Erythroblast (primary cell): ENCODE measurements at regions not wholly inside any gene's neighbourhood (a gene's known extent, or its start where the extent isn't known, plus 50 kb on each side); places are given as distances from the start of the nearest gene placed in this dataset.

Experiments
- DNase-seq, 2 experiments: peaks; one replicate each; lab custom pipeline; 2025; lab: John Stamatoyannopoulos, UW
- GATA1 ChIP-seq: IDR thresholded peaks from 2 replicates; pipeline ENCODE4 v1.6.1; 2011; ENCODE audit warnings: low read depth, mild to moderate bottlenecking, control low read depth, low read length, moderate library complexity
- POLR2A ChIP-seq: IDR thresholded peaks from 2 replicates; pipeline ENCODE4 v1.6.1; 2011; ENCODE audit warnings: mild to moderate bottlenecking, low read length

DNA sequence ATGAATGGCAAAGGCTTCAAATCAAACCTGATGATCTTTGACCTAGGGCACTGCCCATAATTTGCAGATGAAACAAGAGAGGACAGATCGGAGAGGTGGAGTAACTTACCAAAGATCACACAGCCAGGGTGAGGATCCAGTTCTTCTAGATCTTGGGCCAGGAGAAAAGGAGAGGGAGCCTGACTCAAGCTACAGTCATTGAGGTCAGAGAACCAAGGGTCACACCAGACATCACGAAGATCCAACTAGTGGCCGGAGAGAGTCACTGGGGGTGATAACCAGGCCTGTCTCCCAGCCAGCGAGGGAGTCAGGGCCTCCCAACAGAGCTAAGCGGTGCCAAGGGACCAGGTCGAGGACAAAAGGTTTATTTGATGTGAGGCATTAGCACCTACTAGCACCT, 115.0 kb downstream of the RIPK4 start:
- no peak for DNase-seq
- TF ChIP-seq GATA1 = no peak
- no peak for TF ChIP-seq POLR2A

DNA sequence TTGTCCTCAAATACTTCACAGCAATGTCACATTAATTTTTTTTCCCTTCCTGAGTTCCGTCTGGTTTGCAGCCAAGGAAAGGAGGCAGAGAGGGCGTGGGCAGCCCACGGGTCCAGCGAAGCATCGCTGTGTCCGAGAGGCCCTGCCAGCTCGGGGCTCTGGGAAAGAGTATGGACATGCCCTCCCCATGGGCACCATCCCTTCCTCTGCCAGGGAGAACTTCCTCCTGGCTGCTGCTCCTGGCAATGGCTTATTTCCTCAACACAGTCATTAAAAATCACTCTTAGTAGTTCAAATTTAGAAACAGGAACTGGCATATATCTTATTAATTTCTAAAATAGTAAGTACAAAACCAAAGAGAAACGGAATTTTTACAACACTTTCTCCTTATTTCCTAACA, 115.4 kb downstream of the RIPK4 start:
- TF ChIP-seq POLR2A = no peak
- no peak for TF ChIP-seq GATA1
- DNase-seq = no peak

DNA sequence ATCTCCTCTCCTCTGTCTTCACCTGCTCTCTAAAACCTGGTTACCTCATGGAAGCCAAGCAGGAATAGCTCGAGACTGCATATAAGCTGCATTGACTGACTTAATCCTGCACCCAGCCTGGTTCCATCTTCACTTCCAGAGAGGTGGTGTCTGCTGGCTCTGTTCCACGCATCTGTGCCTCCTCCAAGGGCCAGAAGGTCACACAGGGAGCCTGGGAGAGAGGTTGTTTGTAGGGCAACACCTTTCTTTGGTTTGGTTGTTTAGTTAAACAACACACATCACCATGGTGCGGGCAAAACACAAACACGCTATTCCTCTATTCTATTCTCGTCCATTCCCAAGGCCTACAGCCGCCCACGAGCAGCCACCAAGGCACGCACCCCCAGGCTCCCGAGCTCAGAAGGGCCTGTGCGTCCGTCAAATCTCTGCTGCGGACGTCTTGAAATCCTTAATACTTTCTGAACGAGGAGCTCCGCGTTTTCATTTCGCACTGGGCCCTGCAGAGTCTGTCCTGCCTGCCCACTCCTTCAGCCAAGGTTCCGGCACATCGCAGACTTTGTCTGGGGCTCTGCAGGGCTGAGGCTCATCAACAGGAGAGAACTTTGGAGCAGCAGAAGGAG, 116.2 kb downstream of the RIPK4 start:
- no peak for DNase-seq
- no peak for TF ChIP-seq POLR2A
- no peak for TF ChIP-seq GATA1

DNA sequence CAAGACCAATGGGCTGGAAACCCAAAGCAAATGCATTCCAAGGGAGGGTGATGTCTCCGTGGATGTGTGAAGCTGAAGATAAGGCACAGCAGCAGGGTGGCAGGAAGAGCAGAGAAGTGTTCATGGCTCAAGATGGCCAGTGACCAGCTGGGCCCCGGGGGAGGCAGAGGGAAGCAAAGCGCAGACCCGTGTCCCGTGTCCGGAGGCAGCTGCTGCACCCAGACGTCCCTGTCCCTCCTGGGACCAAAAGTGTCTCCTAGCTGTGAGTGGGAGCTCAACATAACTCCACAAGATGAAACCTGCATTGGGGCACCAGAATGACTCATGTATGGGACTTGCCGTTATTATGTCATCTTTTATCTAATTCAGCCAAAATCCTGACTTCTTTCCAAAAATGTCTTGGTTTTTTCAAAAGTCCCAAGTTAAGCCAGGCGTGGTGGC, 118.2 kb downstream of the RIPK4 start:
- no peak for TF ChIP-seq GATA1
- TF ChIP-seq POLR2A = no peak
- no peak for DNase-seq

DNA sequence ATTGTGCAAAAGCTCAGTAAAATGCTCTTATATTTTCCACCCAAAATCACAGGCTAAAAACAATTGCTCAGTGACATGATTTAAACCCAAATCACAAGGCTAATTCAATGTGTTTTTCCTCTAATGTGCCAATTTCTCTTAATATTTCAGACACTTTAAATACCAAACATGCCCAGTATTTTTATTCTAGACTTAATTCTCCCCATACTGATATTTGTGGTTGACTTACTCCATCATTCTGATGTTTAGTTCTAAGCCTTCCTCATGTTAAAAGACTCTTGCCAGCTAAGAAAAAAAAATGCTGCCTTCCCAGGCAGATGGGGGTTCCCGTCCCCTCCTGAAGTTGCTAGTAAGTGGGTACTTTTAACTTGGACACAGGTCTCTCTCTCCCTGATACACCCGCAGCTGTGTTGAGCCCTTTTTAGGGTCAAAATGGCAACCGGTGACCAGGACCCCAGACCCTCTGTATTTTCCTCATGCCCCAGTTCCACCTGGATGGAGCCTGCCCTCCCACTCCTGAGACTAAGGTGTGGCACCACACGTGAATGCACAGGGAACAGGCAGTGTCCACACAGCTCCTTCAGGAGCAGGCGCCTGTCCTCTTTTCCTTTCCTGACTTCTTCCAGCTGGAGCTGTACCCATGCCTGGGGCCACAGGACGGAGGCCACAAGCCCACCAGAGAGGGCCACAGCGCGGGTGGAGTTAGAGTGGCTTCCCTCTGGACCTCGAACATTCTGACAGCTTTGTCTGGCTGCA, 118.9 kb downstream of the RIPK4 start:
- DNase-seq = no peak
- TF ChIP-seq POLR2A = no peak
- no peak for TF ChIP-seq GATA1

DNA sequence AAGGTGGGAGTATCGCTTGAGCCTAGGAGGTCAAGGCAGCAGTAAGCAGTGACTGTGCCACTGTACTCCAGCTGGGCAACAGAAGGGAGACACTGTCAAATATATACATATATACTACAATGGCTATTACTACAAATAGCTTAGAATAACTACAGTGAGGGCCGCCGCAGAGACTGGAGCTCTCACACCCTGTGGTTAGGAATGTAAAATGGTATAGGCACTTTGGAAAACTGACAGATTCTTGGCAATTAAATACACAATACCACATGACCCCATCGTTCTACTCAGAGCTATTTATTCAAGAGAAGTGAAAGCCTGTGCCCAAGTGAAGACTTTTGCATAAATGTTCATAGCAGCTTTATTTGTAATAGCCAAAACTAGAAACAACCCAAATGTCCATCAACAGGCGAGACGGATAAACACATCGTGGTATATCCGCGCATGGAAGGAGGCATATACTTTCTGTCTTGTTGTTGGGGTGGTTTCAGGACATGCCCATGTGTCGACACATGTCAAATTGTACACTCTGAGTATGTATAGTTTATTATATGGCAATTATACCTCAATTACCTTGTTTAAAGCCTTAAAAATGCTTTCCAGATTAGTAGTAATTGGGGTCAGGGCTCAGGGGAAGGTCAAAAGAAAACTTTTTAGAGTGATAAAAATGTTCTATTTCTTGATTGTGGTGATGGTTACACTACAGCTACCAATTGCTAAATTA, 123.4 kb downstream of the RIPK4 start:
- TF ChIP-seq POLR2A = no peak
- TF ChIP-seq GATA1 = no peak
- DNase-seq = no peak

DNA sequence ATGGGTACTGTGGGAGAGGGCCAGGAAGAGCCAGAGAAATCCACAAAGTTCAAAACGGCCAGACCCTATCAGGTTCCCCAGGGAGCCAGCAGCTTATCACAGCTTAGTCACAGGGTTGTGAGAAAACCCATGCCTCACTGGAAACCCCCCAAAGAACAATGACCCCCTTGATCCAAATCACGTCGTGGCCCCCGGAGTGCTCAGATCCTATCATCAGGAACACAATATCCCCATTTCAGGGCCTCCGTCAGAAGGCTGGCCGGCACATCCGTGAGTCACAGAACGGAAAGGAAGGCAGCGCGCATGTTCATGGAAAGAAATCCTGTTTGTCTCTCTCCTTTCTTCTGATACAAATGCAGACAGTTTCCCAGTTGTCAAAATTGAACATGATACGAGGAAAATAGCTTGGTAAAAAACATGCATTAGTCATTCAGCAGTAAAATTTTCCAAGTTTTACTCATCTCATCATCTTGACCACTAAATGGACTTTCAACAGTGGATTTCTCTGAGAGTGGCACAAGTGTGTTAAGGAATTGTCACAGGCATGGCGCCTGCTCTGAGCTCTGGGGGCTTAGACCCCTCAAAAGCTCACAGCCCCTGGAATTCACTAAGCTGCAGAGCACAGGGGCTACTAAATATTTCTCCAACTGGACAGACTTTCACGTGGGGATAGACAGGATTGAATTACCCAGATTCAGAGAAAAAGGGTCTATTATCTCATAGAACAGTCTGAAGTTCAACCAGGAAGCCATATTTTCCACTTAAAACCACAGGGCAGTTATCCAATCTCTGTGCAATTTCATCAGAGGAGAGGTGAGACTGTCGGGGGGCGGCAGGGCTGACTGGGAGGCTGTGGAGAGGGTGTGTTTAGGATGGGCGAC, 124.8 kb downstream of the RIPK4 start:
- no peak for DNase-seq
- TF ChIP-seq POLR2A (no peak), GATA1 (no peak)

DNA sequence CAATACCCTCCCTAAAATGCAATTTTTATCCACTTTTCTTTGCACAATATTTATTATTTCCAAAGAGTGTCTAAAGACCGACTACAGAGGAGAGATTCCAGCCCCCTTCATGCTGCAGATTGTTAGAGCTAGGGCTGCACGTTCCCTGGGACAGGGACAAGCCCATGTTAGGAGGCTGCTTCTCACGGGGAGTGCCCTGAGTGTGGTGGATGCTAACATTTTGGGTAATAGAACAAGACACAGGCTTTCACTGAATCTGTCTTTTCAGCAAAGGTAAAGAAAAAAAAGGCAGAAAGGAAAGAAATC, 125.4 kb downstream of the RIPK4 start:
- no peak for TF ChIP-seq GATA1
- TF ChIP-seq POLR2A = no peak
- no peak for DNase-seq

DNA sequence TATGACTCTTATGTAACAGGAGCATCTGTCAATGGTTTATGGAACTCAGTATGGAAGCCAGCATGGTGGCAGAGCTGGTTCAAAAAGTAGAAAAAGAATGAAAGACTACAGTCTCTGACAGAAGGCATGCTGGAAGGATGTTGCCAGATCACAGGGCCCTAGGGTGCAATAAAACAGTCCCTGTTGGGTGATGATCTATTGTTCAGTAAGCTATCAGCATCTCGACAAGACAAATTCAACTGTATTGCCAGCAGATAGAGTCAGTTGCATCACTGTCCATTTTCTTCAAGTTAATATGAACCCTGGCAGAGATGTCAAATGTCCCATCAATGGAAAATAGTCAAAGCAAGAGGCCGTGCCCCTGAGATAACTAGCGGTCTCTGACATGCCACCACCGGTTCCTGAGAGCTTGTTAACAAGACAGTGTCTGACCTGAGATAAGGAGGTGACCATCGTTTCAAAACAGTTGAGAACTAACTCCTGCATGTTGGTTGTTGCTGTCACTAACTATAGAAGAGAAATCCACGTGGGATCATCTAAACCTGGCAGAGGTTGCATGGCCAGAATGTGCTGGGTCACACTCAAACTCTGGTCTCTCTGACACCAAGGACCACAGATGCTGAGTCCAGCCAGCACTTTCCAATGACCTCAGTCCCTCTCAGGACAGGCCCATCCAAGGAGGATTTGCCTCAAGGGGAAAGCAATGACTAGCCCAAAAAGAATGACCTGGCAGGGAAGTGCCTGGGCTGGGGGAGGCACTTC, 125.9 kb downstream of the RIPK4 start:
- TF ChIP-seq GATA1 (no peak), POLR2A (no peak)
- DNase-seq = no peak

DNA sequence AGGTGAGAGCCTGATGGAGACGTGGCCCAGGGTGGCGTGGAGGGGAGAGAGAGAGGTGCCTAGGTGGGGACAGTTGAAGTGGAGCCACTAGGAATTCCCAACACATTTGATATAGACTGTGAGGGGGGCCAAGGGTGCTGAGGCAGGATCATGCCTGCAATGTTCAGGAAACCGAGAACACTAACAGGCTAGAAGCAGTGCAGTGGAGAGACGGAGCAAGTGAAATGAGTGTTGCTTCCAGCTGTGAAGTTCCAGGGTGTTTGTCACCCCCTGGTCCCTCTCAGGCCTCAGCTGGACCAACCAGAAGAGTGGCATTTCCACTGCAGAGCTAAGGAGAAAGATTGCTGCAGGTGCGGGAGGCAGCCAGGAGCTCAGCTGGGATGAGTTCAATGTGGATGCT, 127.1 kb downstream of the RIPK4 start:
- DNase-seq = no peak
- TF ChIP-seq GATA1 = no peak
- TF ChIP-seq POLR2A = no peak

DNA sequence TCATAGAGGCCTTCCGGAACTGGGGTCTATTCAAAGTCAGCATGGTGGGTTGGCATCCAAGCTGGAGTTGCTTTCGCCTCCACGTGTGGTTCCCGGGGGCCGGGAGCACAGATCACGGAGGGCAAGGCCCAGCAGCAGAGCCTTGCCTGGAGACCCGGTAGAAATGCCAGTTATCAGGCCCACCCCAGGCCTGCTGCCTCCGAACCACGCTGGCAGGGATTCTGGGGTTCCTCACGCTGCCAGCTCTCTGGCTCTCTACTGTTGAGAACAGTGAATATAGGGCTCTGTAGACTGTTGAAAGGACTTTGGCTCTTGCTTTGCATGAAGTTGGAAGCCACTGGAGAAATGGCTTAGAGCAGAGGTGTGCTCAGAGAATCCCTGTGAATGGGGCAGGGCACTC, 127.5 kb downstream of the RIPK4 start:
- no peak for DNase-seq
- TF ChIP-seq GATA1 = no peak
- TF ChIP-seq POLR2A = no peak

DNA sequence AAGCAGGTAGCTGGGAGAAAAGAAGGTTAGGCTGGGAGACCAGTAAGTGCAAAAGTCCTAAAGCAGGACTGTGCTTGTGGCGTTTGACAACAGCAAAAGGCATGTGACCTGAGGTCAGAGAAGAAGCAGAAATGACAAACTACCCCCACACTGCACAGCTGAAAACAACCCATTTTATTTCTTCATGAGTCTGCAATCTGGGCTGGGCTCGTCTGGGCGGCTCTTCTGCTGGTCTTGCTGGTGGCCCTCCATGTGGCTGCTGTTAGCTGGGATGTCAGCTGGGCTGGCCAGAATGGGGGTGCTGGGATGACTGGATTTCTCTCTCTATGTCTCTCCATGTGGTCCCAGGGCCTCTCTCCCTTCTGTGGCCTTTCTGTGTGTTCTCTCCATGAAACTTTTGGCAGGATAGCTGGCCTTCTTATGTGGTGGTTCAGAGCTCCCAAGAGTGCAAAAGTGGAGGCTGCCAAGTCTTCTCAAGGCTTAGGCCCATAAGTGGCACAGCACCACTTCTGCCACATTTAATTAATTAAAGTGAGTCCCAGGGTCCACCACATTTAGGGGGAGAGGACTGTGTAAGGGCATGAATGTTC, 128.6 kb downstream of the RIPK4 start:
- no peak for DNase-seq
- TF ChIP-seq POLR2A (no peak), GATA1 (no peak)
